Ovary (tissue), 7 donors: ENCODE measurements at regions not wholly inside any gene's neighbourhood (a gene's known extent, or its start where the extent isn't known, plus 50 kb on each side); places are given as distances from the start of the nearest gene placed in this dataset.

Experiments
- DNase-seq, 5 donors: peaks; one replicate each; pipeline ENCODE4 v3.0.0-alpha.2; 2019 to 2020
- H3K27ac ChIP-seq, 2 donors: fragments of 200-600 bp; one replicate each; pipeline versions ENCODE4 v1.5.1 to v1.8.0; 2019 to 2022
- H3K27me3 ChIP-seq: fragments of 200-600 bp; one replicate; pipeline ENCODE4 v1.8.0; 2022
- H3K36me3 ChIP-seq: fragments of 200-600 bp; sonication (generic); one replicate; pipeline ENCODE4 v1.5.1; 2019
- H3K4me1 ChIP-seq: one replicate; pipeline ENCODE4 v1.8.1; 2013; ENCODE audit warnings: mild to moderate bottlenecking, moderate library complexity; ENCODE audit not compliant: insufficient read depth
- H3K4me3 ChIP-seq: fragments of 200-600 bp; sonication (generic); one replicate; pipeline ENCODE4 v1.5.1; 2017
- H3K9me3 ChIP-seq, 2 donors: fragments of 200-600 bp in 1 of 2; sonication (generic) in 1 of 2; one replicate each; pipeline versions ENCODE4 v1.5.1 to v1.8.1; 2013 to 2019; ENCODE audit warnings: mild to moderate bottlenecking in 1 of 2, moderate library complexity in 1 of 2
- CTCF ChIP-seq, 3 donors: fragments of 450-650 bp in 2 of 3; fragments of 200-600 bp in 1 of 3; IDR thresholded peaks; one replicate each; pipeline versions ENCODE4 v1.5.1 to v1.8.0; 2016 to 2022; ENCODE audit warnings: antibody characterized with exemption in 3 of 3, mild to moderate bottlenecking in 1 of 3
- EP300 ChIP-seq: sonication (generic); formaldehyde crosslinking; IDR thresholded peaks from one replicate; pipeline ENCODE4 v1.6.1; 2017; ENCODE audit warnings: antibody characterized with exemption
- POLR2A ChIP-seq: fragments of 450-650 bp; IDR thresholded peaks from one replicate; pipeline ENCODE4 v1.6.1; 2017; ENCODE audit warnings: antibody characterized with exemption, mild to moderate bottlenecking, moderate library complexity
- WGBS, 3 donors: extraction: QIAGEN DNeasy Blood & Tissue Kit in 1 of 3; methylation state at CpG; one replicate each; pipeline versions ENCODE4 v1.1.5 to v1.1.7; 2013 to 2017; 5-methylcytosine and 5-hydroxymethylcytosine counted together
- intact Hi-C, 4 donors: fragments of 100-400 bp; cut with DNase I; formaldehyde crosslinking; loops; one replicate each; pipeline versions ENCODE4 v1.11.0 to v1.15.1; 2022 to 2023
- donor health status: DM: no; HTN: no; CAD: no; lungs with moderate emphysema.
- donor health status: DM: no; HTN: no; CAD: no.
- donor health status: Bipolar disorder and iron deficiency.
- donor health status: DM: no; HTN: no; CAD: no.
- donor health status: DM: yes; HTN: yes; CAD: no.

- 40 to 54% (median 40%) methylated on average over 18 to 20 of the region's 20 CpGs for WGBS, 3 donors
- H3K9me3 ChIP-seq, result no peaks in the 10 kb centered on the region
- intact Hi-C loops, result loop anchor here in 1 of 4 donors (10.0 kb wide), 1 partner anchor 89 kb away; no protein-coding TSS in a partner anchor
- peak in 1 of 5 donors; percentile 41 for DNase-seq
- H3K27ac ChIP-seq, result no peak overlapping the region
- no peaks in the 10 kb centered on the region for H3K36me3 ChIP-seq
- H3K4me1 ChIP-seq, result no peaks in the 10 kb centered on the region
- H3K4me3 ChIP-seq, result no peak overlapping the region
- H3K27me3 ChIP-seq, result no peaks in the 10 kb centered on the region
- TF ChIP-seq CTCF (IDR thresholded peaks at IDR 0.05) (no peak), POLR2A (no peak), EP300 (no peak)
These were observed 82.4 kb upstream of the SELENOP start for GRCh38 chr5:42894057-42894456.

- no peaks in the 10 kb centered on the region for H3K9me3 ChIP-seq
- WGBS, 3 donors, result 22 to 28% (median 23%) methylated on average over 4 of the region's 4 CpGs
- no peak overlapping the region for H3K27ac ChIP-seq
- H3K4me3 ChIP-seq, result no peak overlapping the region
- H3K4me1 ChIP-seq, result no peaks in the 10 kb centered on the region
- H3K27me3 ChIP-seq, result no peaks in the 10 kb centered on the region
- DNase-seq, result peak; percentile 69 to 85 (median 77)
- intact Hi-C loops, result loop anchor here in 2 of 4 donors (10.0 kb wide), 3 partner anchors 85 to 1035 kb away; partner anchors contain the start of gene GHR (in 1 of the 2)
- peak; percentile 73 to 87 (median 74) for TF ChIP-seq CTCF (IDR thresholded peaks at IDR 0.05)
- no peak for TF ChIP-seq POLR2A
- TF ChIP-seq EP300, result no peak
- H3K36me3 ChIP-seq, result no peaks in the 10 kb centered on the region
These were observed 77.7 kb upstream of the SELENOP start for GRCh38 chr5:42889311-42889933.

GRCh38 chr5:42888771-42889170, 77.1 kb upstream of the SELENOP start:
- no peak for TF ChIP-seq POLR2A
- TF ChIP-seq CTCF (IDR thresholded peaks at IDR 0.05), result no peak
- no peak for TF ChIP-seq EP300
- no peaks in the 10 kb centered on the region for H3K4me1 ChIP-seq
- no peaks in the 10 kb centered on the region for H3K36me3 ChIP-seq
- intact Hi-C loops, result loop anchor here in 2 of 4 donors (10.0 kb wide), 3 partner anchors 84 to 1034 kb away; partner anchors contain the start of gene GHR (in 1 of the 2)
- H3K4me3 ChIP-seq, result no peak overlapping the region
- H3K27ac ChIP-seq, result no peak overlapping the region
- H3K9me3 ChIP-seq, result no peaks in the 10 kb centered on the region
- no peak for DNase-seq
- no peaks in the 10 kb centered on the region for H3K27me3 ChIP-seq
- WGBS, 3 donors, result 52 to 73% (median 57%) methylated on average over 7 of the region's 7 CpGs

- no peak for DNase-seq
- intact Hi-C loops, result loop anchor here in 2 of 4 donors (10.0 kb wide), 3 partner anchors 83 to 1033 kb away; partner anchors contain the start of gene GHR (in 1 of the 2)
- WGBS, 3 donors, result 8 to 9% (median 8%) methylated on average over 1 of the region's 1 CpG
These were observed 75.9 kb upstream of the SELENOP start for GRCh38 chr5:42887575-42887974.

More at GRCh38 chr5:42887575-42887974, 75.9 kb upstream of the SELENOP start:
- no peak overlapping the region for H3K27ac ChIP-seq
- no peaks in the 10 kb centered on the region for H3K36me3 ChIP-seq
- no peaks in the 10 kb centered on the region for H3K27me3 ChIP-seq
- H3K4me1 ChIP-seq, result no peaks in the 10 kb centered on the region
- TF ChIP-seq EP300, result no peak
- TF ChIP-seq POLR2A, result no peak
- TF ChIP-seq CTCF (IDR thresholded peaks at IDR 0.05), result no peak
- no peak overlapping the region for H3K4me3 ChIP-seq
- H3K9me3 ChIP-seq, result no peaks in the 10 kb centered on the region
